ENCODE measurements at regions not wholly inside any gene's neighbourhood (a gene's known extent, or its start where the extent isn't known, plus 50 kb on each side); places are given as distances from the start of the nearest gene placed in this dataset.

DNA sequence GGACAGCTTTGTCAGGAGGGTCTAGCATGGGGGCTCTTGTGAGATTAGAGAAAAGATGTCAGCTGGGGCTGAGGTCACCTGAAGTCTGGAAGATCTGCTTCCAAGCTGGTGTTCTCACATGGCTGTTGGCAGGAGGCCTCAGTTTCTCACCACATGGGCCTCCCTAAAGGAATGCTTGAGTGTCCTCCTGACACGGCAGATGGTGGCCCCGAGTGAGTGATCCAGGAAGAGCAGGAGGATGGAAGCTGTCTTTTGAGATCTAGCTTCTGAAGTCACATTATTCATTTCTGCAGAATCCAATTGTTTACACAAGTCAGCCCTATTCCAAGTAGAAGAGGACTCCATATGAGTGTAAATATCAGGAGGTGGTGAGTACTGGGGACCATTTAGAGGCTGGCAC, 344.0 kb upstream of the PROK2 start:
- TF ChIP-seq EZH2 (optimal IDR thresholded peaks at IDR 0.05; ENCODE audit: low read depth, low read length) (no peak), EZH2phosphoT487 (IDR thresholded peaks at IDR 0.05; ENCODE audit: low read length) (no peak)
- TF ChIP-seq, protein P1, sequence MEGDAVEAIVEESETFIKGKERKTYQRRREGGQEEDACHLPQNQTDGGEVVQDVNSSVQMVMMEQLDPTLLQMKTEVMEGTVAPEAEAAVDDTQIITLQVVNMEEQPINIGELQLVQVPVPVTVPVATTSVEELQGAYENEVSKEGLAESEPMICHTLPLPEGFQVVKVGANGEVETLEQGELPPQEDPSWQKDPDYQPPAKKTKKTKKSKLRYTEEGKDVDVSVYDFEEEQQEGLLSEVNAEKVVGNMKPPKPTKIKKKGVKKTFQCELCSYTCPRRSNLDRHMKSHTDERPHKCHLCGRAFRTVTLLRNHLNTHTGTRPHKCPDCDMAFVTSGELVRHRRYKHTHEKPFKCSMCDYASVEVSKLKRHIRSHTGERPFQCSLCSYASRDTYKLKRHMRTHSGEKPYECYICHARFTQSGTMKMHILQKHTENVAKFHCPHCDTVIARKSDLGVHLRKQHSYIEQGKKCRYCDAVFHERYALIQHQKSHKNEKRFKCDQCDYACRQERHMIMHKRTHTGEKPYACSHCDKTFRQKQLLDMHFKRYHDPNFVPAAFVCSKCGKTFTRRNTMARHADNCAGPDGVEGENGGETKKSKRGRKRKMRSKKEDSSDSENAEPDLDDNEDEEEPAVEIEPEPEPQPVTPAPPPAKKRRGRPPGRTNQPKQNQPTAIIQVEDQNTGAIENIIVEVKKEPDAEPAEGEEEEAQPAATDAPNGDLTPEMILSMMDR (IDR thresholded peaks at IDR 0.05; ENCODE audit: low read length) = no peak
